K562 (cell line): ENCODE measurements at regions not wholly inside any gene's neighbourhood (a gene's known extent, or its start where the extent isn't known, plus 50 kb on each side); places are given as distances from the start of the nearest gene placed in this dataset.

ENCODE experiments used
- BCOR ChIP-seq: fragments of 450-650 bp; IDR thresholded peaks from 2 replicates; pipeline ENCODE4 v1.6.1; 2016
- E2F3 ChIP-seq: fragments of 250-450 bp; sonication (Bioruptor Pico); IDR thresholded peaks from 2 replicates; pipeline ENCODE4 v1.4.0; 2020; ENCODE audit warnings: mild to moderate bottlenecking
- NFATC3 ChIP-seq: fragments of 450-650 bp; IDR thresholded peaks from 2 replicates; pipeline ENCODE4 v1.6.1; 2017; ENCODE audit warnings: mild to moderate bottlenecking
- SMARCC2 ChIP-seq: fragments of 450-650 bp; IDR thresholded peaks from 2 replicates; pipeline ENCODE4 v1.6.1; 2017; ENCODE audit warnings: antibody characterized with exemption, moderate library complexity, mild to moderate bottlenecking, low read depth
- ZFP1 ChIP-seq: fragments of 450-650 bp; formaldehyde crosslinking; IDR thresholded peaks from 2 replicates; pipeline ENCODE4 v1.4.0; 2020; ENCODE audit warnings: mild to moderate bottlenecking, mixed read lengths
- ZNF143 ChIP-seq: sonication (generic); formaldehyde crosslinking; IDR thresholded peaks from 2 replicates; pipeline ENCODE4 v1.9.0; 2022; ENCODE audit warnings: mild to moderate bottlenecking, missing genetic modification reagents
- ZNF75A ChIP-seq: fragments of 450-650 bp; formaldehyde crosslinking; IDR thresholded peaks from 2 replicates; pipeline ENCODE4 v1.4.0; 2020; ENCODE audit warnings: mild to moderate bottlenecking
- TF ChIP-seq, protein P1 (sequence below): fragments of 200-600 bp; sonication (generic); IDR thresholded peaks from one replicate; pipeline ENCODE4 v1.6.1; 2012; ENCODE audit warnings: mild to moderate bottlenecking, low read depth, low read length, inconsistent platforms

DNA sequence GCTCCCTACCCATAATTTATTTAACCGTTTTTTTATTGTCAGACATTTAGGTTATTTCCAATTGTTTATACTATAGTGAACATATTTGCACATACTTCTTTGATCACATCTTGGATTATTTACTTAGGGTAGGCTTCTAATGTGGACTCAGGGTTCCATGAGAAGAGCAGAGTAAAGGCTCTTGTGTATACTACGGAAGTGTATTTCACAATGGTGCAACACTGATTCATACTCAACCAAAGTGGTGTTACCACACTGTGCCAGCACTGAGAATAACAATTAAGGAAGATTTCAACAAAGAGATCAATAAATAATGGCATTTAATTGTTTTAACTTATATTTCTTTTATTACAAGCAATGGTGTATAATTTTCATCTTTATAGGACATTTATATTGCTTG is 251.2 kb downstream of the ZNF326 start (continued):
- TF ChIP-seq, protein P1, sequence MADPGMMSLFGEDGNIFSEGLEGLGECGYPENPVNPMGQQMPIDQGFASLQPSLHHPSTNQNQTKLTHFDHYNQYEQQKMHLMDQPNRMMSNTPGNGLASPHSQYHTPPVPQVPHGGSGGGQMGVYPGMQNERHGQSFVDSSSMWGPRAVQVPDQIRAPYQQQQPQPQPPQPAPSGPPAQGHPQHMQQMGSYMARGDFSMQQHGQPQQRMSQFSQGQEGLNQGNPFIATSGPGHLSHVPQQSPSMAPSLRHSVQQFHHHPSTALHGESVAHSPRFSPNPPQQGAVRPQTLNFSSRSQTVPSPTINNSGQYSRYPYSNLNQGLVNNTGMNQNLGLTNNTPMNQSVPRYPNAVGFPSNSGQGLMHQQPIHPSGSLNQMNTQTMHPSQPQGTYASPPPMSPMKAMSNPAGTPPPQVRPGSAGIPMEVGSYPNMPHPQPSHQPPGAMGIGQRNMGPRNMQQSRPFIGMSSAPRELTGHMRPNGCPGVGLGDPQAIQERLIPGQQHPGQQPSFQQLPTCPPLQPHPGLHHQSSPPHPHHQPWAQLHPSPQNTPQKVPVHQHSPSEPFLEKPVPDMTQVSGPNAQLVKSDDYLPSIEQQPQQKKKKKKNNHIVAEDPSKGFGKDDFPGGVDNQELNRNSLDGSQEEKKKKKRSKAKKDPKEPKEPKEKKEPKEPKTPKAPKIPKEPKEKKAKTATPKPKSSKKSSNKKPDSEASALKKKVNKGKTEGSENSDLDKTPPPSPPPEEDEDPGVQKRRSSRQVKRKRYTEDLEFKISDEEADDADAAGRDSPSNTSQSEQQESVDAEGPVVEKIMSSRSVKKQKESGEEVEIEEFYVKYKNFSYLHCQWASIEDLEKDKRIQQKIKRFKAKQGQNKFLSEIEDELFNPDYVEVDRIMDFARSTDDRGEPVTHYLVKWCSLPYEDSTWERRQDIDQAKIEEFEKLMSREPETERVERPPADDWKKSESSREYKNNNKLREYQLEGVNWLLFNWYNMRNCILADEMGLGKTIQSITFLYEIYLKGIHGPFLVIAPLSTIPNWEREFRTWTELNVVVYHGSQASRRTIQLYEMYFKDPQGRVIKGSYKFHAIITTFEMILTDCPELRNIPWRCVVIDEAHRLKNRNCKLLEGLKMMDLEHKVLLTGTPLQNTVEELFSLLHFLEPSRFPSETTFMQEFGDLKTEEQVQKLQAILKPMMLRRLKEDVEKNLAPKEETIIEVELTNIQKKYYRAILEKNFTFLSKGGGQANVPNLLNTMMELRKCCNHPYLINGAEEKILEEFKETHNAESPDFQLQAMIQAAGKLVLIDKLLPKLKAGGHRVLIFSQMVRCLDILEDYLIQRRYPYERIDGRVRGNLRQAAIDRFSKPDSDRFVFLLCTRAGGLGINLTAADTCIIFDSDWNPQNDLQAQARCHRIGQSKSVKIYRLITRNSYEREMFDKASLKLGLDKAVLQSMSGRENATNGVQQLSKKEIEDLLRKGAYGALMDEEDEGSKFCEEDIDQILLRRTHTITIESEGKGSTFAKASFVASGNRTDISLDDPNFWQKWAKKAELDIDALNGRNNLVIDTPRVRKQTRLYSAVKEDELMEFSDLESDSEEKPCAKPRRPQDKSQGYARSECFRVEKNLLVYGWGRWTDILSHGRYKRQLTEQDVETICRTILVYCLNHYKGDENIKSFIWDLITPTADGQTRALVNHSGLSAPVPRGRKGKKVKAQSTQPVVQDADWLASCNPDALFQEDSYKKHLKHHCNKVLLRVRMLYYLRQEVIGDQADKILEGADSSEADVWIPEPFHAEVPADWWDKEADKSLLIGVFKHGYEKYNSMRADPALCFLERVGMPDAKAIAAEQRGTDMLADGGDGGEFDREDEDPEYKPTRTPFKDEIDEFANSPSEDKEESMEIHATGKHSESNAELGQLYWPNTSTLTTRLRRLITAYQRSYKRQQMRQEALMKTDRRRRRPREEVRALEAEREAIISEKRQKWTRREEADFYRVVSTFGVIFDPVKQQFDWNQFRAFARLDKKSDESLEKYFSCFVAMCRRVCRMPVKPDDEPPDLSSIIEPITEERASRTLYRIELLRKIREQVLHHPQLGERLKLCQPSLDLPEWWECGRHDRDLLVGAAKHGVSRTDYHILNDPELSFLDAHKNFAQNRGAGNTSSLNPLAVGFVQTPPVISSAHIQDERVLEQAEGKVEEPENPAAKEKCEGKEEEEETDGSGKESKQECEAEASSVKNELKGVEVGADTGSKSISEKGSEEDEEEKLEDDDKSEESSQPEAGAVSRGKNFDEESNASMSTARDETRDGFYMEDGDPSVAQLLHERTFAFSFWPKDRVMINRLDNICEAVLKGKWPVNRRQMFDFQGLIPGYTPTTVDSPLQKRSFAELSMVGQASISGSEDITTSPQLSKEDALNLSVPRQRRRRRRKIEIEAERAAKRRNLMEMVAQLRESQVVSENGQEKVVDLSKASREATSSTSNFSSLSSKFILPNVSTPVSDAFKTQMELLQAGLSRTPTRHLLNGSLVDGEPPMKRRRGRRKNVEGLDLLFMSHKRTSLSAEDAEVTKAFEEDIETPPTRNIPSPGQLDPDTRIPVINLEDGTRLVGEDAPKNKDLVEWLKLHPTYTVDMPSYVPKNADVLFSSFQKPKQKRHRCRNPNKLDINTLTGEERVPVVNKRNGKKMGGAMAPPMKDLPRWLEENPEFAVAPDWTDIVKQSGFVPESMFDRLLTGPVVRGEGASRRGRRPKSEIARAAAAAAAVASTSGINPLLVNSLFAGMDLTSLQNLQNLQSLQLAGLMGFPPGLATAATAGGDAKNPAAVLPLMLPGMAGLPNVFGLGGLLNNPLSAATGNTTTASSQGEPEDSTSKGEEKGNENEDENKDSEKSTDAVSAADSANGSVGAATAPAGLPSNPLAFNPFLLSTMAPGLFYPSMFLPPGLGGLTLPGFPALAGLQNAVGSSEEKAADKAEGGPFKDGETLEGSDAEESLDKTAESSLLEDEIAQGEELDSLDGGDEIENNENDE: no peak
- no peak for TF ChIP-seq ZNF75A
- no peak for TF ChIP-seq E2F3 (CRISPR knock-in tag)
- TF ChIP-seq BCOR: no peak
- TF ChIP-seq NFATC3: no peak
- no peak for TF ChIP-seq ZFP1 (CRISPR knock-in tag)
- no peak for TF ChIP-seq SMARCC2
- TF ChIP-seq ZNF143 (CRISPR knock-in tag): no peak
